ENCODE measurements at regions not wholly inside any gene's neighbourhood (a gene's known extent, or its start where the extent isn't known, plus 50 kb on each side); places are given as distances from the start of the nearest gene placed in this dataset.

DNA sequence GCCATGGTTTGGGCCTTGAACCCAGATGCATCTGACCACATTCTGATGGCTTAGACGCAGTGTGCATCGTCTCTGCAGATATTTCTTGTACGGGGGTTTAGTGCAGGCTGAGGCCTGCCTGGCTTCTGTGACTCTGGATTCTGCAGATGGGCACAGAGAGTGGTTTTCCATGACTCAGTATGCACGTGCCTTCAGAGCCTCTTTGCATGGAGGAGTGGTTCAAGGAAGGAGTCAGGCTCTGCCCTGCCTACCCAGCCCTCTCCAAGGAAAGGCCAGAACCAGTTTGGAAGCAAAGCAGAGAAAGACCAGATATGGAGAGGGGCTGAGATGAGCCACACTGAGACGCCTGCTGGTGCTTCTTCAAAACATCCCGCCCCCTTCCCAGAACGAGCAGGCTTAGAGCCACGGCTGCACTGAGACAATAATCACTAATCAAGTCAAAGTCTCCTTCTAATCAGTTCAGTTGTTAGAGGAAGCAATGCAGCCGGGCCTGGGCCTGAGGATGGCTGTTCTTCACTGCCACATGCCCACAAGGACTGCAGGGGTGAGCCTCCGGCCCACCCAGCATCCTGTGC lies 308.9 kb downstream of the NXPE2 start:
- Histone ChIP-seq H3K79me2 (ENCODE audit: insufficient read depth, low read length) (no peaks in the 10 kb centered on the region), H3K27ac (ENCODE audit: low read depth, low read length) (no peak overlapping the region), H3K4me2 (ENCODE audit: low read depth, low read length, poor library complexity, severe bottlenecking) (no peak overlapping the region), H2AFZ (ENCODE audit: low read depth, low read length, severe bottlenecking) (no peak overlapping the region), H3F3A (ENCODE audit: insufficient read depth) (no peaks in the 10 kb centered on the region), H3K9me3 (ENCODE audit: insufficient read depth, low read length) (no peaks in the 10 kb centered on the region), H3K9ac (ENCODE audit: low read length) (no peak overlapping the region), H3K27me3 (ENCODE audit: low read length) (0 out of 2 replicates have a peak, but pooled peaks cover 3% of the 10 kb centered on the region), H4K20me1 (ENCODE audit: low read depth, low read length) (no peaks in the 10 kb centered on the region), H3K4me3 (ENCODE audit: insufficient read depth, low read length, poor library complexity, severe bottlenecking) (no peak overlapping the region), H3K9me2 (replicated peaks; ENCODE audit: insufficient read depth, low read length) (no peaks in the 10 kb centered on the region), H3K36me3 (ENCODE audit: low read length) (no peaks in the 10 kb centered on the region)
- no peak for TF ChIP-seq EZH2phosphoT487 (conservative IDR thresholded peaks at IDR 0.05; ENCODE audit: low read length)
- TF ChIP-seq, protein P1, sequence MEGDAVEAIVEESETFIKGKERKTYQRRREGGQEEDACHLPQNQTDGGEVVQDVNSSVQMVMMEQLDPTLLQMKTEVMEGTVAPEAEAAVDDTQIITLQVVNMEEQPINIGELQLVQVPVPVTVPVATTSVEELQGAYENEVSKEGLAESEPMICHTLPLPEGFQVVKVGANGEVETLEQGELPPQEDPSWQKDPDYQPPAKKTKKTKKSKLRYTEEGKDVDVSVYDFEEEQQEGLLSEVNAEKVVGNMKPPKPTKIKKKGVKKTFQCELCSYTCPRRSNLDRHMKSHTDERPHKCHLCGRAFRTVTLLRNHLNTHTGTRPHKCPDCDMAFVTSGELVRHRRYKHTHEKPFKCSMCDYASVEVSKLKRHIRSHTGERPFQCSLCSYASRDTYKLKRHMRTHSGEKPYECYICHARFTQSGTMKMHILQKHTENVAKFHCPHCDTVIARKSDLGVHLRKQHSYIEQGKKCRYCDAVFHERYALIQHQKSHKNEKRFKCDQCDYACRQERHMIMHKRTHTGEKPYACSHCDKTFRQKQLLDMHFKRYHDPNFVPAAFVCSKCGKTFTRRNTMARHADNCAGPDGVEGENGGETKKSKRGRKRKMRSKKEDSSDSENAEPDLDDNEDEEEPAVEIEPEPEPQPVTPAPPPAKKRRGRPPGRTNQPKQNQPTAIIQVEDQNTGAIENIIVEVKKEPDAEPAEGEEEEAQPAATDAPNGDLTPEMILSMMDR (IDR thresholded peaks at IDR 0.05; ENCODE audit: insufficient read depth, low read length, poor library complexity, severe bottlenecking), result no peak

DNA sequence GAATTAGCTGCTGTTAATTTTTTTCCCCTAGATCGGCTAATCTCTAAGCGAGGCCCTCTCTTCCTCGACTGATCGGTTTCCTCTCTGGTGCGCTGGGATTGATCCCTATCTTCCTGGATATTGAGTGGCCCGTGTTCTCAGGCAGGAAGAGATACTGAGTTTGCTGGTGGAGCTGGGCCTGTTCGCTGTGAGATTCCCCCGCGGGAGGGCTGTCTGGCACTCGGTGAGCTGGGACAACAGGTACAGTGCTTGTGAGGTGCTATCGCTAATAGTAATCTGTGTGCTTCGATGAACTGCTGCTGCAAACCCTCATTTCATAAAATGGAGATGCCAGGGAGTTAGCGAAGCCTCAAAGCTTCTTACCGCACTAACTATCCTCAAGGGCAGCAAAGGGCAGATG lies 310.3 kb downstream of the NXPE2 start:
- Histone ChIP-seq H3K36me3 (ENCODE audit: low read length) (no peaks in the 10 kb centered on the region), H3K79me2 (ENCODE audit: insufficient read depth, low read length) (no peaks in the 10 kb centered on the region), H2AFZ (ENCODE audit: low read depth, low read length, severe bottlenecking) (no peak overlapping the region), H3K4me2 (ENCODE audit: low read depth, low read length, poor library complexity, severe bottlenecking) (no peak overlapping the region), H3K4me3 (ENCODE audit: insufficient read depth, low read length, poor library complexity, severe bottlenecking) (no peak overlapping the region), H3K9me2 (replicated peaks; ENCODE audit: insufficient read depth, low read length) (no peaks in the 10 kb centered on the region), H3K9ac (ENCODE audit: low read length) (no peak overlapping the region), H3K27ac (ENCODE audit: low read depth, low read length) (no peak overlapping the region), H3F3A (ENCODE audit: insufficient read depth) (no peaks in the 10 kb centered on the region), H3K27me3 (ENCODE audit: low read length) (0 out of 2 replicates have a peak, but pooled peaks cover 3% of the 10 kb centered on the region), H4K20me1 (ENCODE audit: low read depth, low read length) (no peaks in the 10 kb centered on the region), H3K9me3 (ENCODE audit: insufficient read depth, low read length) (no peaks in the 10 kb centered on the region)
- TF ChIP-seq EZH2phosphoT487 (conservative IDR thresholded peaks at IDR 0.05; ENCODE audit: low read length), result no peak
- TF ChIP-seq, protein P1 (IDR thresholded peaks at IDR 0.05; ENCODE audit: insufficient read depth, low read length, poor library complexity, severe bottlenecking), result no peak

DNA sequence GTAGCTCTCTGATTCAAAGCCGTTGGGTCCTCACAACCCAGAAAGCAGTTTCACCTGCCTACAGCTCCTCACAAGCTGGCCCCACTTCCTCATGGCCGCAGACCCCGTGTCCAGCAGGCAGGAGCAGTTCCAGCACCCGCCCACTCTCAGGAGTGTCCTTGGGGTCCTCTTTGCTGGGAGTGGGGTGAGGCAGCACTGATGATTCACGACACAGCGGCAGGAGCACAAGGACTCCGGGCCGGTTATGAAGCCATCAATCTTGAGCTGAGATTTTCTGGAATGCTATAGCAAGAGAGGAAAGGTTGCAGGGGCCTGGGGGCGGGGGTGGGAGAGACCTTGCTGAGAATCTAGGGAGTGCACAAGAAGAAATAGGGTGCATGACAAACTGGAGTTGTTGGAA lies 311.2 kb downstream of the NXPE2 start:
- H3F3A ChIP-seq (ENCODE audit: insufficient read depth), result no peaks in the 10 kb centered on the region
- H3K27ac ChIP-seq (ENCODE audit: low read depth, low read length), result no peak overlapping the region
- no peaks in the 10 kb centered on the region for H3K9me2 ChIP-seq (replicated peaks; ENCODE audit: insufficient read depth, low read length)
- no peak overlapping the region for H3K9ac ChIP-seq (ENCODE audit: low read length)
- TF ChIP-seq, protein P1 (IDR thresholded peaks at IDR 0.05; ENCODE audit: insufficient read depth, low read length, poor library complexity, severe bottlenecking), result no peak
- no peak for TF ChIP-seq EZH2phosphoT487 (conservative IDR thresholded peaks at IDR 0.05; ENCODE audit: low read length)
- H2AFZ ChIP-seq (ENCODE audit: low read depth, low read length, severe bottlenecking), result no peak overlapping the region
- H4K20me1 ChIP-seq (ENCODE audit: low read depth, low read length), result no peaks in the 10 kb centered on the region
- H3K36me3 ChIP-seq (ENCODE audit: low read length), result no peaks in the 10 kb centered on the region
- no peak overlapping the region for H3K4me3 ChIP-seq (ENCODE audit: insufficient read depth, low read length, poor library complexity, severe bottlenecking)
- no peaks in the 10 kb centered on the region for H3K79me2 ChIP-seq (ENCODE audit: insufficient read depth, low read length)
- no peaks in the 10 kb centered on the region for H3K9me3 ChIP-seq (ENCODE audit: insufficient read depth, low read length)
- H3K4me2 ChIP-seq (ENCODE audit: low read depth, low read length, poor library complexity, severe bottlenecking), result no peak overlapping the region
- H3K27me3 ChIP-seq (ENCODE audit: low read length), result 0 out of 2 replicates have a peak, but pooled peaks cover 3% of the 10 kb centered on the region

Measured in SU-DHL-6 (cell line).